GM21717 (cell line): ENCODE measurements at regions not wholly inside any gene's neighbourhood (a gene's known extent, or its start where the extent isn't known, plus 50 kb on each side); places are given as distances from the start of the nearest gene placed in this dataset.
A peak's percentile ranks its signal among the peaks of the same experiment; 100 is the strongest.
"Not testable (repeated sequence)": the region's sequence is repeated elsewhere in the genome, so short reads cannot be mapped to it uniquely, and the experiment has no call there.

Experiments used
- ATAC-seq: cut with Tn5 transposase; IDR thresholded peaks from one replicate; pipeline ENCODE4 v1.9.1; 2021; ENCODE audit warnings: mild to moderate bottlenecking, moderate library complexity; ENCODE audit not compliant: unreplicated experiment

DNA sequence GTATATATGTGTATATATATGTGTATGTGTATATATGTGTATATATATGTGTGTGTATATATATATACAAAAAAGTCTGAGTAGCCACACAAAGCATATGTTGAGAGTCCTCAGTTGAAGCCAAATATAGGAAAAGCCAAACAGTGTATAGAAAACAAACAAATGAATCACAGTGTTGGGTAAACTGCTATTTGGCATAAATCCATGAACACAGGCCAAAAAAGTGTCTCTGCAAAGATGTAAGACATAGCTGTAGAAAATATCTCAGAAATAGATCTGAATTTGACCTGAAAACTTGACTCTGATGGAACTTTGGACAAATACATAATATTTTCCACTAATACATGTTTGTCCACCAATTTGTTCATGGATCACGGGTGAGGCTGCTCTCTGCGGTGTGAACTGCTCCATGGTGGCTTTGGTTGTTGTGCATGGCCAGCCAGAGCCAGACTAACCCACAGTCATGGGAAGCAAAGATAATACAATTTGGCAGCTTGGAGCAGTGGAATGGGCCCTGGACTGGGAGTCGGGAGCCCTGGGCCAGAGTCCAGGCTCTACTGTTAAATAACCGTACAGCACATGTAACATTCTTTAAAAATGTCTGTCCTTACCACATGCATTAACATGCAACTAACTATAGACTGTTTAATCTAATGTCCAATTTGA is 76.9 kb upstream of the EED start:
- no peak for ATAC-seq

DNA sequence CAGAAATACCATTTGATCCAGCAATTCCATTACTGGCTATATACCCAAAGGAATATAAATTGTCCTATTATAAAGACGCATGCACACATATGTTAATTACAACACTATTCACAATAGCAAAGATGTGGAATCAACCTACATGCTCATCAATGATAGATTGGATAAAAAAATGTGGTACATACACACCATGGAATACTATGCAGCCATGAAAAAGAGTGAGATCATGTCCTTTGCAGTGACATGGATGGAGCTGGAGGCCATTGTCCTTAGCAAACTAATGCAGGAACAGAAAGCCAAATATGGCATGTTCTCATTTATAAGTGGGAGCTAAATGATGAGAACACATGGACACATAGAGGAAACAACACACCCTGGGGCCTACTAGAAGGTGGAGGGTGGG is 78.3 kb upstream of the EED start:
- not testable (repeated sequence) for ATAC-seq

DNA sequence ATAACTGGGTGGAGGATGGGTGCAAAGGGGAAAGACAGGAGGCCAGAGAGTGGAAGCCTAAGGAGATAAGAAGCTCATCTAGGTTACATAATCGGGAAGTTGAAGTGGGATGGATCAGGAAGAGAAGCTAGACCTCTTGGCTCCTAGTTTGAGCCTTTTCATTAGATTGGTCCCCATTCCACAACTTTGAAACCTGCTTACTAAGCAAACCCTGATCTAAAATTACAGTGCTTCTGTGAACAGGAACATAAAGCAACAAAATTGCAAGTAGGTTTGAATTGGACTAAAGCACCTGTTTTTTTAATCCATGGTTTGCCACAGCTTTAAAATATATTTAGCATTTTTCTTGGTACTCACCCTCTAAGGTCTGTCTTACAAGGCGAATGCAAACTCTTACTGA is 80.4 kb upstream of the EED start:
- no peak for ATAC-seq

DNA sequence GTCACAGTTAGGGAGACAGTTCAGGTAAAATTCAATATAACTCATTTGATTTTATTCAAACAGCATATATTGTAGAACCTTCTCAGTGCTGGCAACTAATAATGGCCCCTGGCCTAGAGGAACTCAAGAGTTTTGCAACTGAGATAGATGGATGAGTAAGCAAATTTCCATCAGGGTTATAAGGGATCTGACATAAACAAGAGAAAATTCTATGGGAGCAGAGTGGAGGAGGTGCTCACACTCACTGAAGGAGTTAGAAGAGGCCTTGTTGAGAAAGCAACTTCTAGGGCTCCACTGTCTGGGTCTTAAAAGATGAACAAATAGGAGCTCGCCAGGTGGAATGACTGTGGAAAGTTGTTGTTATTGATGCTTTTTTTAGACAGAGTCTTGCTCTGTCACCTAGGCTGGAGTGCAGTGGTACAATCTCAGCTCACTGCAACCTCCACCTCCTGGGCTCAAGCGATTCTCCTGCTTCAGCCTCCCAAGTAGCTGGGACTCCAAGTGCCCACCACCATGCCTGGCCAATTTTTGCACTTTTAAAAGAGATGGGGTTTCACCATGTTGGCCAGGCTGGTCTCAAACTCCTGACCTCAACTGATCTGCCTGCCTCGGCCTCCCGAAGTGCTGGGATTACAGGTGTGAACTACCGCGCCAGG is 81.2 kb upstream of the EED start:
- not testable (repeated sequence) for ATAC-seq

DNA sequence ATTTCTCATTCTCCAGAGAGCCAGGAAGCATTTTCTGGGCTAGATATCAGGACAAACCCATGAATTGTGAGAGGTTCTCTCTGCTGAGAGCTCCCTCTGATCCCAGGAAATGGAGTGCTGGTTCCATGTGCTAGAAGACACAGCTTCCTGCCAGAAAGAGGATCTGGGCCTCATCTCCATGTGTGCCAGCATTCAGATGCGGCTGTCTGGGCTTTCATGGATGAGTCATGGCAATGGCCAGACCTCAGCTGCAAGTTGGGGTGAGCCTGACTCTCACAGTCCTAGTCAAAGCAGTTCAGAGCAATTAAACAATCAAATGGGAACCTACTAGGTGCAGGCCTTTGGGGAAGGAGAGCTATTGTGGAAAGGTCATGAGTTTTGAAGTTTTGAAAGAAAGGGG is 82.3 kb upstream of the EED start:
- no peak for ATAC-seq

DNA sequence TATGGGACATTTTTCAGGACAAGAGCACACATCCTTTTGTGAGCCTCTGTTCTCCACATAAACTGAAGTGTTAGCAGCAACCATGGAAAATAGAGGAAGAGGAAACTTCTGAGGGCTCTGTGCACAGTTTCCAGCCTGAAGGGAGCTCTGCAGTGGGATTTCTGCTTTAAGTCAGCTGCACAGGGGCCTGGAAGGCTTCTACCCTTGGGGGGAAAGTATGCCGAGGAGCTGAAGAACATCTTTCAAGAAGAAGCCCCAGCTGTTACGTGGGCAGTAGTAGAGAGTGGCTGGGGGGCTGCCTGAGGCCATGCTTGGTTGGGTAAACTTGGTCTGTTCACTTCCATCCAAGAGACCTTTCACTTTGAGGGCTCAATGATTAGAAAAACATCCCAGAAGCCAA is 82.7 kb upstream of the EED start:
- ATAC-seq = no peak

DNA sequence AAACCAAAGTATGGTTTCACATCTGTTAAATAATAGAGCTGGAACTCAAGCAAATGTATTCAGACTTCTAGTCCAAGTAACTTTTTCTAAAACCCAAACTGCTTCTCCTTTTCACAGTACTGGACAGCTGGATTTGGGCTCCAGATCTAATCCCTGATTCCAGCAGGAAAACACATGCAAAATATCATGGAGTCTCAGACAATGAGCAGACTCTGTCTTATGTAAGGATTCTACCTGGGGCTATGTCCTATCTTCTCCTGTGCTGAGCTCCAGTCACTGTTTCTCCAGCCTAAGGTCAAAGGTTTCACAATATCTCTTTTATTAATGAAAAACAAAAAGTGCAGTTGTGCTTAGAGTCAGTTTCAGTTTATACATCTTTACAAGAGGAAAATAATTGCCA is 83.2 kb upstream of the EED start:
- ATAC-seq = no peak

DNA sequence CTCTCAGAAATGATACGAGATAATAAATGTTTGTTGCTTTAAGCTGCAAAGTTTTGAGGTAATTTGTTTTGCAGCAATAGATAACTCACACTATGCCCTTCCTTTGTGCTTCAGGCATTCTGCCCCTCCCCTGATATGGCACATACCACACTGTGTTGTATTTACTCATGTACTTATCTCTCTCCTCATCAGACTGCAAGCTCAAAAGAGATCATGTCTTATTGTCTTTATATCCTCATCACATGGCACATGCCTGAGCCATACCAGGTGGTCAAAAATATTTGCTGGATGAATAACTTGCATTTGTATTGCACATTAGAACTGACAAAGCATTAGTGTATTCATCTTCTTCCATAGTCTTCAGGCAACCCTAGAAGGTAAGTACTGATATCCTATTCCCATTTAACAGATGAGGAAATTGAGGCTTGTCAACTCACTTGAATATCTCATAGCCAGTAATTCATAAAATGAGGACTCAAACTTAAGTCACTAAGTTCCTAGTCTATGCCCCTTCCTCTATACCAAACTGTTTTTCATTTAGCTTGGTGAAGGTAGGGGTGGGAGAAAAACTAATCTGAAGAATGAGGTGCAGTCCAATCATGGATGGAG is 83.9 kb upstream of the EED start:
- no peak for ATAC-seq

DNA sequence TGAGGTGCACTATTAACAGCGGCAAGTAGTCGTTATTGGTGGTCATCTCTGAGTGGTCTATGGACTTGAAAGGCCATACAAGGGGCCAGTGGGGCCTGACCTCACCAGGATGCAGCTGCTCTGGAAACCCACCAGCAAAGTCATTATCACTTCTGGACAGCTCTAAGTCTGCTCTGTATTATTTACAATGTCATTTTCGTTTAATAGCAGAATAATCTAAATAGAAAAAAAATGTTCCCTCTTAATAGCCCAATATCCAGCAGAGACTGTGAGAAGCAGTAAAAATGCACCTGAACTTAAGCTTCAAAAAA is 85.0 kb upstream of the EED start:
- ATAC-seq = no peak

DNA sequence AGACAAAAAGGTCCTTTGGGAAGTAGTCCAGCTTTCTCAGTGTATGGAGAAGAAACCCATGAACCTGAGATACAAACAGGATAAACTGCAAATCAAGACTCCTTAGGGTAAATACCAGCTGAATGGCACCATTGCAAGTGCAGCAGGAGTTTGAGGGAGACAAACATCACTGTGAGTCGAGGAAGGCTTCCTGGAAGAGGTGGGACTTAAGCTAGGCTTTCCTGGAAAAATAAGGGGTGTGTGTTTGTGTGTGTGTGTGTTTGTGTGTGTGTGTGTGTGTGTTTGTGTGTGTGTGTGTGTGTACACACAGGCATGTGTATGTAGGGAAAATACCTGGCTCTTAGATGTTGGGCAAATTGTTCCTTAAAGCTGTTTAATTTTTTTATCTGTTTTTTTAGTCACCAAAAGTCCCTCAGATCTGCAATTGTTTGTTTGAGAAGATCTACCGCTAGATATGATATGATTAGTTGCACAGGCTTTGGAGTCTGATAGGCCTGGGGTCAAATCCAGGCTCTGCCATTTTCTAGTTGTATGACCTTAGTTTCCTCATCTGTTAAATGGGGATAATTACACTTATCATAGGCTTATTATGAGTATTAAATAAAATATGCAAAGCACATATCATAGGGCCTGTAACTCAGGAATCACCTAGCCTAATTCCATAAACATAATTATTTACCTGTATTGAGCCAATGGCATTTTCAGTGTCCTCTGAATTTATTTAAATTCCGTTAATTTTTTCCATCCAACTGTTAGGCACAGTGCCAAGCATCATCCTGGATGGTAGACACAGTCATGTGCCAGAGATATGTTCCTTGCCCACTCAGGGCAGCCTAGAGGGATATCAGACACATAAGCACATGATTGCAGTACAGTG is 85.6 kb upstream of the EED start:
- no peak for ATAC-seq

DNA sequence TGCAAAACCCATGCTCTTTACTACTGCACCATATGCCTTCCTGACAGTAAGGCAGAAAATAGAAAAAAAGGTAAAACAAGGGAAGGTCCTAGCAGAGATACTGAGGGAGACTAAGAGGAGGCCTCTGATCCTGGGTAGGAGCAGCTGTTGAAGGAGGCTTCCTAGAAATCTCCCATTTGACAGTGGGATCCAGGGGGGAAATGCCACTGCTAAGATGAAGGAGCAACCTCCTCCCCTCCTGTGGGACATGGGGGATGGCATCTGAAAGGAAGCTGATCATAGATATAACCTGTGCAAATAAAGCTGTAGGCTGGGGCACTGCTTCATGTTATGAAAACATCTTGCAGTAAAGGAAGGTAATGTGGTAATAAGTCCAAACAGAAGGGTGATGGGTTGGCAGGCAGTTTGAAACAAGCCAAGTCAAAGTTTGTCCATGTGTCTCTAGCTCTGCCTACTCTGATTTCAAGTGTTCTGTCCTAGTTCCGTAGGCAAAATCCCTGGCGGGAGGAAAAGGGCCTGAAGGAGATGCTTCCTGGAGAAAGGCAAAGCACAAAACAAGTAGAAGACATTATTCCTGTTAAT is 86.7 kb upstream of the EED start:
- no peak for ATAC-seq

DNA sequence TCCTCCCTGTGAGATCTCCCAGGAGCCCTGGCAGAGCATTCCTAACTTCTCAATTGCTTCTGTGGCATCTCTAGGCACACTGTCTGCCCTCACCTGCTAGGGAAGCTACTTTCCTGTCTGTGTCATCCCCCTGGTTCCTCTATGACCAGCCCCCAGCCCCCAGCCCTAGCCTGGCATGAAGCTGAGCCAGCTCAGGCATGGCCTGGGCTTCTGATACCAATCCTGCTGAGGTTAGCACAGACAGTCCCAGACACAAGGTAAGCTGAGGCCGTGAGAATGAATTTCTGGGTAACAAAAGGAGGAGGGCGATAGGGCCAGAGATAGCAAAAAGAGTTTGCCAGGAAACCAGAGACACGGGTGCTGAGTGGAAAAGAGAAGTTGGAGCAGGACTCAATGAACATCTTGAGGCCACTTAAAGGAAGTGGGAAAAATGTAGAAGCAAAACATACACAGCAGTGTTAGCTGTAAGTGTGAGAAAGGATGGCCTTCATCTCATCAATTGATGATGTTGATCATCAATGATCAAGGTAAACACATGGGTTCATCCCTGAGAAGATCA is 87.6 kb upstream of the PICALM start:
- no peak for ATAC-seq

DNA sequence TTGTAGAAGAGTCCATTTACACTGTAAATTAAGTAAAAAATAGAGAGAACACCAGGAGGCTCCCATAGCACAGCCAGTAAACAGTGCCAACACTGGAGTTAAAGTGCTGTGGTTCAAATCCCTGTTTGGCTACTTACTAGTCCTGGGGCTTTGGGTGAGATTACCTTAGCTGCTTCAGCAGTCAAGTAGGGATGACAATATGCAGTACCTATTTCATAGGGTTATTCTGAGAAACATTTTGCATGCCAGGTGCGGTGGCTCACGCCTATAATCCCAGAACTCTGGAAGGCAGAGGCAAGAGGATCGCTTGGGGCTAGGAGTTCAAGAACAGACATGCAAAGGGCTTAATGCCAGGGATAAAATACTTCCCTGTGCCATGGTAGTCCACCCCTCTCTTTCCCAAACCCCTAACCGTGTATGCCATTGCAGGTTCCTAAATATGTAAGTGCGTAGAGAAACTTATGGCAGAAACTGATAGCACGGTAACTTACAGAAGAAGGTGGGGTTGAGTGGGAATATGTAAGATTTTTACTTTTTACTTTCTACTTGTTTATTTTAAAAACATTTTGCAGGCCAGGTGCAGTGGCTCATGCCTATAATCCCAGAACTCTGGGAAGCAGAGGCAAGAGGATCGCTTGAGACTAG is 86.4 kb upstream of the PICALM start:
- no peak for ATAC-seq

DNA sequence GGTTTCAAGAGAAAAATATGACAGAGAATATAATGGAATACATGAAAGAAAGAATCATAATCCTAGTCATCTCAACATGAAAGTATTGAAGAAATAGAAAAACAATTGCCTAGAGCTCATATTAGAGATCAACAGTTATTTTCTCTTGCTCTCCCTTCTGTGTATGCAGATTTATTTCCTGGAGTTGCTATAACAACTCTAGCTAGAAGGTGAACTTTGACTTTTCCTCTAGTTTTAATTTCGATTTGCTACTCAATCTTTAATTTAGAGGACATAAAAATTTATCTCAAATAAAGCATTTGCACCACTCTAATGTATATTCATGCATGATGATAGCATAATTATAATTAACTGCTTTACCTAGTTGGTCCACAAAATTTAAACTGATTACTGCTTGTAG is 84.6 kb upstream of the PICALM start:
- ATAC-seq = no peak

DNA sequence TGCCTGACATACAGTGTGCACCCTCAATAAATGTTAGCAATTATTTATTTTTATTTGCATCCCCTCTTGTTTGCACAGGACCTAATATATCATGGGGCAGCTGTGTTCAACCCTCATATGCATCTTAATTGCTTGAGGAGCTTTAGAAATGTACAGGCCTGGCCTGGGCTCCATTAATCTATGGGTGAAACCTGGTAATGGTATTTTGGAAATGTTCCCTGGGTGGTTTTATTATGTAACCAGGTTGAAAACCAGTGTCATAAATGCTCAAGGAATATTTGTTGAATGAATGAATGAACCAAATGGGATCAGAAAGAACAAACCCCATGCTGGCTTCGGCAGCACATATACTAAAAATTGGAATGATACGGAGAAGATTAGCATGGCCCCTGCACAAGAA is 84.0 kb upstream of the PICALM start:
- no peak for ATAC-seq

DNA sequence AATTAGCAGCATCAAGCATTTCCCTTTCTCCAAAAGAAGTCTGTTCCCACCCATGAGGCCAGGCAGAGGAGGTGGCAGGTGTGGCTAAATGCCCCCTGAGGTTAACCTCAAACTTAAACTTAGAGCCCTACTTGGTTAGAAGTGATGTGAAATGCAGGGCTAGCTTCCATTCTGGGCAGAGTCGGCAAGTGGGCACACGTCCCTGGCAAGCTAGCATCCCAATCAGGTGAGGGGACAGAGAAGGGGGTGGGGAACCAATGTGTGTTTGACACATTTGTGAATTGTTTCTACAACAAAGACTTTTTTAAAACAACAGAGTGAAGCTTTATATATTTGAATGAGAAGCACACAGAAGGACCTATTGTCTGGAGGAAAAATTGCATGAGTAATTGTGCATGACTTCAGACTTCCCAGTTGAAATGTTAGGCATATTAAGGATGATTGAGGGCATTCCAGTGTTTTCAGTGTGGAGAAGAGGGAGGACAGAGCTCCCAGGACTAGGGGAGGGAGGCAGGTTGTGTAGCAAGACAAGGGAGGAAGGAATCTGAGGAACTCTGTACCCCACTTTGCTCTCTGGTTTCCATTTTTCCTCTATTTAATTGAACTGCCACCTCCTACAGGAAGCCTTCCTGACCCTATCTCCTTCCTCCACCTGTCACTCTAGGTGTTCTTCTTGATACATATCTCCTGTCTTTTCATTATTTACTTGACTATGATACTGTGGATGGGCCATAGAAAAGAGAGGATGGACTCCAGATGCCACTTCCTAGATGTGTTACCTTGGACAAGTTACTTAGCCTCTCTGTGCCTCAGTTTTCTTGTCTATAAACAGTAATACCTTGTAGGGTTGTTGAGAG is 83.3 kb upstream of the PICALM start:
- peak; percentile 33 for ATAC-seq

DNA sequence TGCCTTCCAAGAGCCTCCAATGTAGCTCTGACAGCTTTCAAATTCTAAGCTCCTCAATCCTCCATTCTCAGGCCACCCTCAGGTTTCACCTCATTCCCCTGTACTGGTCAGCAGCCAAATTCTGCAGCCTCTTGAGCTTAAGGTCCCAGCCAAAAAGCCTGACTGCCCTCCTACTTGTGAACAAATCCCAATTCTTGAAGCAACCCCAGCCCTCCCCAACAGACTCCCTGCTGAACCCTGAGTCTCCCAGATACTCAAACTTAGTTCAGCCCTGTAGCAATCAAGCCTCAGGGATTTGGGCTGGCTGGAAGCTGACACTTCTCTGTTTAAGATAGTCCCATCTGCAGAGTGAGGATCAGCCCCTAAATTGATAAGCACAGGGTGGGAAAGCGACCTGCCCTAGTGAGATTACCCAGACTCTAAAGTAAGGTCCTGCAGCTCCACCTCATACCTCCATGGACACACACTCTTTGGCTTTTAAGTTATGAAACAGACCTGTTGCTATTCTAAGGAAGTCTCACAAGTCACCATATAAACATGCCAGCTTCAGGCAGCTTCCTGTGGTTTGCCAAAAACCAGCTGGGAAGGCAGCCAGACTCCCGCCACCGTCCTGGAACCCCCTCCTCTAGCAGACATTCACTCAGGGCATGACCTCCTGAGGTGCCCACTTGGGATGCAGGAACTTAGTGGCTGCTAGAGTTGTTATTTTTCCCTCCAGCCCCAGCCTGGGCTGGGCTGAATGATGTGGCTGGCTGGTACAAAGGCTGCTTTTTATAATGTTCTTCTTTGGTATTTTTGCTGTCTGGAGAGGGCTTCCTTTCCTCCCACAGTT is 82.5 kb upstream of the PICALM start:
- ATAC-seq = peak; percentile 57

DNA sequence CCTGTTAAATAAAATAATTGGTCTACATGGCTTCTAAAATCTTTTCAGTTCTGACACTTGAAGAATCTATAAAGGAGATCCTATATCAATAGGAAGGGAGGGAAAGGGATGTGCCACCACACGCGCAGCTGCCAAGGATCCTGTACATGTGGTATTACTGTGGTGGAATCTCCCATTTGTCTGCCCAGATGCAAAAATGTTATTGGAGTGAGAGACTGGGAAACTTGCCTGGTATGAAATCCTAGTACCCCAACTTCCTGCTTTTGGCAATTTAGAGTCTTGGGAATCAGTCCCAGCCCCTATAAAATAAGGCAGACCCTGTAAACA is 81.9 kb upstream of the PICALM start:
- ATAC-seq = no peak

DNA sequence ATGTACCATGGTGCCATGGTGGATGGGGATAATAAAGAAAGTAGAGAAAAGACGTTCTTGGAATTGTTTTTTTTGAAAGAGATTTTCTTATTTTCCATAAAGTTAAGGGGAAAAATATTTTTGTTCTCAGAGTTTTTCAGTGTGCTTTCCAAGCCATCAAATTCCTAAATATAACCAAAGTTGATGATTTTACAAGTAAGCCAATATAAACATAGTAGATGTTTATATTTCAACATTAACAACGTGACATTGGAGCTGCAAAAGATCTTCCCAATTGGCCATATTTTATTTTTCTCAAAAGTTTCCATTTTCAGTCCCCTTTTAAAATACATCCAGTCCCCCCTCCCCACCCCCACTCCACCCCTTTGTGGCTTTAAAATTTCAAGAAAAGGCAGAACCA is 80.9 kb upstream of the PICALM start:
- ATAC-seq = no peak
